CD4-positive, alpha-beta T cell treated with Interleukin-4 for 4 hours (primary cell): ENCODE measurements at regions not wholly inside any gene's neighbourhood (a gene's known extent, or its start where the extent isn't known, plus 50 kb on each side); places are given as distances from the start of the nearest gene placed in this dataset.
"Not testable (repeated sequence)": the region's sequence is repeated elsewhere in the genome, so short reads cannot be mapped to it uniquely, and the experiment has no call there.

Experiments
- DNase-seq: peaks from one replicate; pipeline ENCODE4 v3.0.0-alpha.2; 2020

DNA sequence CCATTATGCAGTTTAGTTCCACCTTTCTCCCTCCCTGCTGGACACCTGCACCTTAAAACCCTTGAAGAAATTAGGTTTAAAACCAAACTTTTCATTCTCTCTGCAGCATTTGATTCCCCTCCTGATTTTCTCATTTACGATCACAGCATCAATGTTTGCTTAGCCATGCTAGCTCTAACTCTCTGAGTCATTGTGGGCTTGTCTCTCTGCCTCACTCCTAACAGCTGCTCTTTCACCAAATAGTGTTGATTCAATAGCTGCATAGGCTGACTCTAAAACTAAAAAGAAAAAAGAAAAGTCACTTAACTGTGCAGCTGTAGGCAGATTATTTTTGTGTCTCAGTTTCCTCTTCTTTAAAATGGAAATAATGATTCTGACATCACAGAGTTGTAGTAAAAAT is 1124.9 kb downstream of the DIAPH3 start:
- no peak for DNase-seq

- DNase-seq, result no peak
Observed at GRCh38 chr13:59043016-59043415, 1120.7 kb downstream of the DIAPH3 start.

DNA sequence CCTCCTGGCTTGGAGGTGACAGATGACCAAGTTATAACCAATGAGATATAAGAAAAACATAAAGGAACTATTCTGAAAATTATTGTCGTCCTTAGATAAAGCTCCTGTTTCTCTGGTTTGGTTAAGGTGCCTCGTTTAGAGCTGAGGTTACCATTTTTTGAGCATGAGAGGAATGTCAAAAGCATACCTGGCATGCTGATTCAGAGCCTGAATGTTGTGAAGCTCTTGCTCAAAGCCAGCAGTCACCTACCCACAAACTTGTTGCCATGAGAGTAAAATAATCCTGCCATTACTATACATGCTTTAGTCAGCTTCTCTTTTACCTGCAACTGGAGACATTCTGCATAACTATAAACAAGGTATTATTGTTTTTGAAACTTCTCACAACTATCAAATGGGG is 1116.2 kb downstream of the DIAPH3 start:
- no peak for DNase-seq

DNA sequence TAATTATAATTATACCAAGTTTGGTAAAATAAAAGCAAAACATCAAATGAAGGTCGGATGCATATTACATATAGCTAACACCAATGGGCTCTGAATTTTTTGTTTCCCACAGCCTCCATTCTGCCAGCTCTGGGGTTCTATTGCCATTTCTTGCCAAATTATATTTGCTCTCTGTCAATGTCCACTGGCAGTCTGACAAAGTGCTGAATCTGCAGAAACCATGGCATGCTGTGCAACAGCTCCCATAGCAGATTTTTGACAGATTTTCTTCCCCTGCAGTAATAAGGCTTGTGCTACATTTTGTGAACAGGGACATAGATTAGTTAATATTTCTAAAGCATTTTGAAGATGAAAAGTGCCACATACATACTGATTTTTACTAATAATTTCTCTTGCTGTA is 1102.1 kb downstream of the DIAPH3 start:
- DNase-seq, result no peak

DNA sequence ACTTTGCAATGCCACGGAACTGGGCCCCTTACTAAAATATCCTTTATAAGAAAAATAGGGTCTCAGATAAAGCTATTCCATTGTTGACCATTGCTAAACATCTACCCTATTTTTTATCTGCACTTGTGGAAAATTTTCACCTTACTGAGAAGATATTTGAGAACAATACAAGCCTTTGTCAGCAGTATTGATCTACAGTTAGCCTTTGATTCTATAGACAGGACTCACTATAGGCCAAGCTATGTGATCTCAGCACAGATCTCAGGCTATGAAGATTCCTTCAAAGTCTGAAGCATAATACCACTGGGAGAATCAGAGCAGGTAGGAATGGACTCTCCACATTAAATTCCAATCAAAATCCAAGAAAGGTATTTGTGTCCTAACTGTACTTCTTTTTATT is 1099.7 kb downstream of the DIAPH3 start:
- DNase-seq, result no peak

GRCh38 chr13:59076386-59076785 is 1087.3 kb downstream of the DIAPH3 start:
- DNase-seq, result not testable (repeated sequence)

GRCh38 chr13:59086147-59086546 is 1077.6 kb downstream of the DIAPH3 start:
- no peak for DNase-seq

GRCh38 chr13:59088716-59089115 is 1075.0 kb downstream of the DIAPH3 start:
- DNase-seq, result no peak

DNA sequence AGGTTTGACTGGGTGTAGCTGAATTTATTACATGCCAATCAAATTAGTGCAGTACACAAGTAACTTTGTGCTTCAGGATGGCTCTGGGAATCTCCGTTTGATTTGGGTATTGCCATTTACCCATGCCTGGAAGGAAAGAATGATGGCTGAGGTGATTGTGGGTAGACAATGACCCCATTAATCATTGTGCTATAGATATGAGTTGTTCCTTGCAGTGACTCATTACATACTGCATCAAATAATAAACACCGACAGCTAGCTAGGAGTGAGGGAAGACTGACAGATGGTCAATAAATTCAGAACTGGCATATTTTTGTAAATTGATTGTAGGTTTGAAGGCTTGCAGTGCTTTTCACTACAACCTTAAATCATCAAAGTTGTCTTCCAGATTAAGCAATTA is 1069.5 kb downstream of the DIAPH3 start:
- DNase-seq, result no peak

DNA sequence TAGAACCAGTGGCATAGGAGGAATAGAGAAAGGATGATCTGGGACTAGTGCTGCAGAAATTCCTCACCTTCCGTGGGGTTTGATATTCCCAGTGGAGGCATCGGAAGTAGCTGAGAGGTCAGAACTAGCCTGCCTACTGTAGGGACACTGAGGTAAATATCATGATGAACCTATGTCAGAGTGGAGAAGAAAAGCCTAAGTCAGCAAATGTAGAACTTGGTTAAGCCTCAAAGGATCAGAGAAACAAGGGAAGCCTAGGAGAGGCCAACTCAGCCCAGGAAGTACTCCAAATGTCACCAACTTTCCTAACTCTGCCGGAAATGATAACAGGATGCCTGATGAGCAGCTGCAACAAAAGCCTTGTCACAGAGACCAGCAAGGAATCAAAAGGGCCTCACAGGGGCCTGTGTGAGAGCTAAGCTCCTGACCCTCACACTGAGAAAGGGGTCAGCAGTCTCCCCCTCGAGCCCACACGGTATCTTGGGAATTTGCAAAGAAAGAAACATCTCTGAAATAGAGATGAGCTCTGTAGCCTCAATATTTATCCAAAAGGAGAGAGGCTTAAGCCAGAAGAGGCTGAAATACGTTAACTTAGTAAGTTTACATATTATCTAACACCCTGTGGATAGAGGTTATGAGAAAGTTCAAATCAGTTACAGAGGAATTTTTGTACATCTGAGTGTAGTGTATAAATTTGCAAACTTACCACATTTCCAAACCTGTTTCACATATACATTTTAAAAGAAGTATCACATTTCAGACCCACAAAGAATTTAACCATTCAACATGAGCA is 1064.3 kb downstream of the DIAPH3 start:
- no peak for DNase-seq

- no peak for DNase-seq
Observed at GRCh38 chr13:59103004-59103768, 1060.5 kb downstream of the DIAPH3 start.

DNA sequence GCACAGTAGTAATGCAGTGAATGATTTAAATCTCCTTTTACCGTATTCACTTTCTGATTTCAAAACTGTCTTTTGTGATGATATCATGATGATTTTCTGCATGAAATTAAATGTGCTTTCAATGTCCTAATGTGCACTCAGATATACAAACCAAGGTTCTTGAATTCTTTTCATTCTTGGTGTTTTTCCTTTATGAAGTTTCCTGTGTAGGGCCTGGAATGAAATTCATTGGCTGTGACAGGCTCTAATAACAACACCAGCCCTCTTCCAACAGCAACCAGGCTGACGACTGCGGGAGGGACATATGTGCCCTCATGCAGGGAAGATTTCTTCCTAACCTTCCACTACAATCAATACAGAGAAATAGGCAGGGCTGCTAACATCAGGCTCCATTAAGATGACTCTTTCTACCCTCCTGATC is 1052.0 kb downstream of the DIAPH3 start:
- DNase-seq, result no peak

DNA sequence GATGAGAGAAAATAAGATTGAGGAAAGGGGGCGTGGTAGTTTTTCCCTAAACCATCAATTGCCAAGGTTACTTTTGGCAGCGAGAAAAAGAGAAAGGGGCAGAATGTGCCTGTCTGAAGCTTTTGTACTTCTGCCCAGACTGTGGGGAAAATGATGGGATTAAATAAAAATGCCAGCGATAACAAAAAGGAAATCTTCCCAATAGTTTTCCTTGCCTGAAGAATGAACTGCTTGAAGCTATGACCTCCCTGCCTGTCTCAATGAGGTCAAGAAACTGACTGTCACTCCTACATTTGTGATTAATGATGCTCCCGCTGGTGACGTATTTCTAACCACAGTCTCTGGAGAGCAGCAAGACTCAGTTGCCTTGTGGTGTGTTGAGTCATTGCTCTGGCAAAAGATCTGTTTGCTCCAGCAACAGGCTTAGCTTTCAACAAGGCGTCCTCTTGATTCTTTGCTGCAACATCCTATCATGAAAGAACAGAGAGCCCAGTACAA is 1051.5 kb downstream of the DIAPH3 start:
- DNase-seq, result no peak

- DNase-seq, result no peak
Observed at GRCh38 chr13:59119475-59119874, 1044.3 kb downstream of the DIAPH3 start.

DNA sequence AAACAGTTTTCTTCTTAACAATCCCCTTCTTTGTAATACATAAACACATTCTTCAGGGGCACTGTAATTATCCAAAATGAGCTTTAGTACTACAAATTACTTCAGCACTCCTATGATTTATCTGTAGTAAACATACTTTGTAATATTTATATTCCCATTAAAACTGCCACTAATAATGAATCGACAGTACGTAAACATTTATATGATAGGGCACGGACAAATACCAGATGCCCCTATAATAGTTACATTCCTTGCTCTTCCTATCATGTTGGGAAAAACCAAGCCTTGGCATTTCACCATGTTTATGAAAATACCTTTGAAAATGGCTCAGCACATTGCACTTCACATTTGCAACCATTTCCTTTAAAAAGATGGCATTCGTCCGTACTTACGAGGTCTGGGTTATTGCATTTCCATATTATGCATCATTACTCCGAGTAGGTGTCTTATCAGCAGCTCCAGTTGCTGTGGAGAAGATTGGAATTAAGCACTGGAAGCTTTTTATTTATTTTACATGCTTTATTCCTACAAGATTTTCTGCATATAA is 1043.4 kb downstream of the DIAPH3 start:
- DNase-seq, result no peak

- no peak for DNase-seq
Observed at GRCh38 chr13:59121507-59121906, 1042.2 kb downstream of the DIAPH3 start.

GRCh38 chr13:59126474-59126873 is 1037.3 kb downstream of the DIAPH3 start:
- no peak for DNase-seq

DNA sequence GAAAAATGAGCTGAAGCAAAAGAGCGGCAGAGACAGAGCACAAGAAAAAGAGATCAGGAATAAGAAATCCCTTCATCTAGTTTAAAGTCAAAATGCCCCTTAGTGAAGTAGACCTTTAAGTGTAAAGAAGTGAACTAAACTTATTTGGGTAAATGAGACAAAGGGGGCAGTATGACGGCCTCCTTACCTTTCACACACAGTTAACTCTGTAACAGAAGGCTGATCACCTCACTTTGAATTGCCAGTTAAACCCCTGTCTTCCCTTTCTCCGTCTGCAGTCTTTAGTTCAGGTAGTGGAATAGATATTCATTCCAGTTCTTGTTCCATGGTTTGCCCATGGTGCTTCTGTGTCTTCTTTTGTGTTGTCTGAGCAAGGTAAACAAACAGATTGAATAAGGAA is 1029.8 kb downstream of the DIAPH3 start:
- DNase-seq, result no peak

DNA sequence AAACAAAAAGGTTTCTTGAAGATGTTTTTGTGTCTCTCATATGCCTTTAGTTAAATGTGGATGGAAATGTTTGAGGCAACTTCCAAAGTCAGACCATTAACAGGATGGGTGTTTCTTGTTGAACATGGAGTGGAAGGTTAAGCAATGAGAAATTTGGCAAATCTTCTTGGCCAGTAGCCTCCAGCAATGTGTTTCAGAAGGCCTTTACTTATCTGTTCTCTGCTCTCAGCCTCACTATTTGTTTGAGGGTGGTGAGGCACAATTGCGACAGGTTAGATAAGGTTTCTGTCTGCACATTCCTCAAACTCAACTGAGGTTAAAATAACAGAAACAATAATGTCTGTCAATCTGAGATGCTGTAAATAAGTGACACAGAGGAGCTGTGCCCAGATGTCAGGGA is 1019.0 kb downstream of the DIAPH3 start:
- DNase-seq, result no peak

GRCh38 chr13:59145381-59145780 is 1018.3 kb downstream of the DIAPH3 start:
- DNase-seq, result no peak

DNA sequence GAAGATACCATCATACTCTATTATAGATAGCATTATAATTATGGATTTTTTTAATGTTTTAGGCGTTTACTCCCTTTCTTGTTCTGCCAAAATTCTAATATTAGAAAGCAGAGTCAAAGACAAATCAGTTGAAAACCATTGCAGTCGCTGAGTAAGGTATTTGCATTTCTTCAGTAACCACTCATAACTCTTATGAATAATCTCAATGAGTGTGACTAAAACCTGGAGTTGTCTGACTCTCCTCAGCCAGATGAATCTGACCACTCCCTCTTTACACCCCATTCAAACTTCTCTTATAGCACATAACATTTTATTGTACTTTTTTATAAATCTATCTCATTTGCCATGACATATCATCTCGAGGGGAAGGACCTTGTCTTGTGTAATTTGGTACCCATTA is 1006.5 kb downstream of the DIAPH3 start:
- no peak for DNase-seq

DNA sequence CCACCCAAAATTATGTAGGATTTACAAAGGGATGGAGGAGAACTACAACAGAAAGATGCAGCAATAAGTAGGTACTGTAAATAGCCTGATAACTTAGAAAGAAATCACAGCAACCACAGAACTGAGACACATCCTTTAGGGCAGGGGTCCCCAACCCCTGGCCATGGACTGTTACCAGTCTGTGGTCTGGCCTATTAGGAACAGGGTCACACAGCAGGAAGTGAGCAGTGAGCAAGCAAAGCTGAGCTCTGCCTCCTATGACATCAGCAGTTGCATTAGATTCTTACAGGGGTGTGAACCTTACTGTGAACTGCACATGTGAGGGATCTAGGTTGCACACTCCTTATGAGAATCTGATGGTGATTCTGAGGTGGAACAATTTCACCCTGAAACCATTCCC is 997.6 kb downstream of the DIAPH3 start:
- DNase-seq, result no peak

- DNase-seq, result no peak
Observed at GRCh38 chr13:59172076-59172475, 991.7 kb downstream of the DIAPH3 start.

DNA sequence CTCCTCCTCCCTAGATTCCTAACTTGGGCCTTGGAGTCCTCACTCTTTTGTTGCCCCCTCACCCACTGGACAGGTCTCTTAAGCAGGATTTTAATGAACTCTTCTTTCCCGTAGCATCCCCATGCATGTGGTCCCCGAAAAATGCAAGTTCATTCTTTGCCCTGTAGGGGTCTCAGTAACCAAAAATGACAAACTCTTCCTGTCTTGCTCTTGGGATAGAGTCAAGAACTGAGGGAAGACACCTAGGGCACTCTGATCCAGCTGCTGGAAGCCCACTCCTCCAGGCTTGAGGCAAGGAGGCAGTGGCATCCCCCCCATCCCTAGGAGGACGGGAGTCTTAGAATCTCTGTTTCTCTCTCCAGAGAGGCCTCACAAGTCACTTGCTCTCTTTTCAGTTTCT is 987.0 kb downstream of the DIAPH3 start:
- DNase-seq, result no peak
